SKM-1 (cell line): ENCODE measurements at regions not wholly inside any gene's neighbourhood (a gene's known extent, or its start where the extent isn't known, plus 50 kb on each side); places are given as distances from the start of the nearest gene placed in this dataset.
A peak's percentile ranks its signal among the peaks of the same experiment; 100 is the strongest.

Experiments used
- DNase-seq: peaks from one replicate; lab custom pipeline; 2025; ENCODE audit not compliant: unreplicated experiment; lab: John Stamatoyannopoulos, UW

DNA sequence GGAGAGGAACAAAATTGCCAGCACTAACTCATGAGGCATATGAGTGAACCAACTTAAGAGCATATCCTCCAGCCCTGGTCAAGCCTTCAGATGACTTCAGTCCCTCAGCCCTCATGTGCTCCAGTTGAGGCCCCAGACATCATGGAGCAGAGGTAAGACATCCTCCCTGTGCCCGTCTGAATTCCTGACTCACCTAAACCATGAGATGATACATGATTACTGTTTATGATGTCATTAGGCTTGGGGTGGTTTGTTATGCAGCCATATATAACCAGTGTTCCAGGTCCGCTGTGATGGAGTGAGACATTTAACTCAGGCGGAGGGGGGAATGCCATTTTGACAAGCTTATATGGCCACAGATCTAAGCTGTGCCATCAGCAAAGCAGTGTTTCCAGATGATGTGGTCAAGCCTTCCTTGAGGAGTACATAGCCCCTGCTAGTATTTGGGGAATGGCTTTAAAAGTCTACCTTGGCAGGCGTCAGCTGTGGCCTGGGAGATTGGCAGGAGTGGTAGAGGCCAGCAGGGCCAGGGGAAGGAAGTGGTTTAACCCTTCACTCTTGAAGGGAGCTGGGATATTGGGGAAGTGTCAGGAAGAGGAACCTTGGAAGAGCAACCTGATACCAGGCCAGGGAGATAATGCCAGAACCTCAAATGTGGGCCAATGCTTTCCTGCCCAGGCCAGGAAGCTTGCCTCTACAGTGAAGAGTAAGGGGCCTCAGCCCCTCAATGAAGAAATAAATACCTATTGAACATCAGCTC lies 343.0 kb upstream of the PODXL start:
- no peak for DNase-seq

DNA sequence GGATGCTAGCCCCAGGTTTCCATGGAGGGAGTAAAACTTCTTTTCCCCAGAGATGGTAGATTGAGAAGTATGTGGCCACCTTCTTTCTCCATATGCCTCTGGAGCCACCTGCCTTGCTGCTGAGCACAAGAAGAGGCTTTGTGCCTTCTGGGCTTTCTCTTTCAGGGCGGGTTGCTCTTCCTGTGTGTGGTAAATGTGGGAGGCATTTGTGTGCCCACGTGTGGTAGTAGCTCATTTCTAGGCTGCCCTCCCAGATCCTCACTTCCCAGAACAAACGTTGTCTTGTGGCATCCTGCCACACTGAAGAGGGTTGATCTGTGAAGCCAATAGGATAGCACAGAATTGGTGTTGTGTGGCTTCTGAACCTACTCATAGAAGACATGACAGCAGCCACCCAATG lies 342.0 kb upstream of the PODXL start:
- no peak for DNase-seq

DNA sequence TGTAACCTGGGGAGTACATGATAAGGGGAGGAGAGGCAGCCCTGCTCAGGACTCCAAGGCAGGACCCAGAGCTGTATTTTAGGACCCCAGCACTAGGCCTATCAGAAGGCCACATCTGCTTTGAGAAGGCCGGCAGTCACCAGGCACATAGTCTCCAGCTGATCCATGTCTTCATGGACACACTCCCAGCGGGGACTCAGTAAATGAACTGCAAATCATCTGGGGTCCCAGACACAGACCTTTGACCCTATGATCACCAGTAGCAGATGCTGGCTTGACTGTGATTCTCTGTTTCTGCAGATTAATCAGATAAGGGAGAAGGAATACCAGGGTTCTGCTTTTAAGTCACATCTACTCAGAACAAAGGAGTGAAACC lies 341.4 kb upstream of the PODXL start:
- DNase-seq, result no peak

DNA sequence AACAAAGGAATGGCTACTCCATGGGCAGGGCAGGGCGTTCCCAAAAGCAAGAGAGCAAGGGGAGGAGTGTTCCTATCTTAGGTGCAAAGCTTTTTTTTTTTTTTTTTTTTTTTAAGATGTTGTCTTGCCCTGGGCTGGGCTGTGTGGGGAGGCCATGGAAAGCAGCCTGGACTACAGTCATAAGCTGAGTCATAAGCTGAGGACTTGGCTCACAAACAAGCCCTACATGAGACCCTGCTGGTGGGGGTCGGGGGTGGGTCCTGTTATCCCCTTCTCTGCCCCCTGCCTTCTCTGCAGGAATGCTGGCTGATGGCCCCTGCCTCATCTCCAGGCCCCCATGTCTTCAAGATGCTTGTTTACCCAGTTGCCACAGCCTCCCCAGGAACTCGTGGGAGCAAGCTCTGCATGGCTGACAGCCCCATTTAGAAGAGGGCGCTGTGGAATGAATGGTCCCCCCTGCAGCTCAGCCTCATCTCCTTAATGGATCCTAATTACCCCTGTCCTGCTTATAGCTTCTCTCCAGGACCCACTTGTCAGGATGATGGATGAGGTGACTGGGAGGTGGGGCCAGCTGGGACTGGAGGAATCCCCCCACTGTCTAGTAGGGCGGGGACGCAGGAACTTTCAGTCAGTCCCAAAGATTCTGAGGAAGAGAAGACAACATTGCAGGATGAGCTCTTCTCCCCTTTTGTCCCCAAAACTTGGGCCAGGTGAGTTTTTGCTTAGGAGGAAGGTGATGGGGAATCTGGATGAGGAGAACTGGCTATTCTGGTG lies 340.8 kb upstream of the PODXL start:
- no peak for DNase-seq

DNA sequence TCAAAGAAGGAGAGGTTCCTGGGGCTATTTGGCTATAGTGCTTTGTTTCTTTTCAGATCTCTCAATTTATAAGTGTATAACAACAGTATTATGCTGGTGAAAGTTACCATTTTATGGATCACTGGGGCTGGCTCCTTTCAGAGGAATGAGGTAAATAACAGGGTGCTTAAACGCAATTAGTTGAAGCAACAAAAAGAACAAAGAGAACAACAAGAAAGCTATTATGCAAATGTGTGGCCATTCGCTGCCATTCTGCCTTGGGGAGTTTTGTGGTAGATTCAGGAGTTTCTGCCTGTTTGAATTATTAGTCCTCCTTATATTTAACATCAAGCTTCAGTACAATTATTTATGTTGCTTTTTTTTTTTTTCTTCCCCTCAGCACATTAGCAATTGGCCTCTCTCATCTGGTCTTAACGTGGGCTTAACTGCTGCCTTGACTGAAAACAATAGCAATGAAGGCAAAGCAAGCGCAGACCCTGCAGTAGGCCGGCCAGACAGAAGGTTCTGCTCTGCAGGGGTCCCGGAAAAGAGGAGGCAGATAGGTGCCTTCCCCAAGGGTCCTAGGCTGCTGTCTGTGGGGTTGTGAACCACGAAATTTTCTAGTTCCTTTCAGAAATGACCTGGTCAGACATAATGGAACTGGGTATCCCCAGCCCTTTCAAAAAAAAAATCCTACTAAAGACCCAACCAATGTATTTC lies 339.9 kb upstream of the PODXL start:
- no peak for DNase-seq

DNA sequence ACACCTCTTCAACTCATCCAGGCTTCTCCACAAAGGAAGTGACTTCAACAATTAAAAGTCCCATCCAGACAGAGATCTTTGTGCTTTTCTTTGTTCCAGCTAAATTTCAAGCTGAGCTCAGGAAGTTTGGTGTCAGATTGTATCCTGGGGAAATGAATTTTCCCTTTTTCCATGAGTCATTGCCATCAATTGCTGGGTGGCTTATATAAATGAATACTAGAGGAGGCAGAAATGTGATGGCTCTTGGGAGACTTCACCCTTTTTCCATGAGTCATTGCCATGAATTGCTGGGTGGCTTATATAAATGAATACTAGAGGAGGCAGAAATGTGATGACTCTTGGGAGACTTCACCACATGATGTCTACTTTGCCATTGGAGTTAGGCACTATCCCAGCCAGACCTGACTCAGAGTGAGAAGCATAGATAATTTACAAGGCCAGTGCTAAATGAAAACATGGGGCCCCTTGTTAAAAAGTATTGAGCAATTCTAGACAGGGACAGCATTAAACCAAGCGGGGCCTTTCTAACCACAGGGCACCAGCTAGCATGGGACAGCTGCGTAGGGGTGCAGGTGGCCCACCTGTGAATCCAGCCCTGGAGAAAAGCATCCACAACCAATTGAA lies 339.2 kb upstream of the PODXL start:
- no peak for DNase-seq

DNA sequence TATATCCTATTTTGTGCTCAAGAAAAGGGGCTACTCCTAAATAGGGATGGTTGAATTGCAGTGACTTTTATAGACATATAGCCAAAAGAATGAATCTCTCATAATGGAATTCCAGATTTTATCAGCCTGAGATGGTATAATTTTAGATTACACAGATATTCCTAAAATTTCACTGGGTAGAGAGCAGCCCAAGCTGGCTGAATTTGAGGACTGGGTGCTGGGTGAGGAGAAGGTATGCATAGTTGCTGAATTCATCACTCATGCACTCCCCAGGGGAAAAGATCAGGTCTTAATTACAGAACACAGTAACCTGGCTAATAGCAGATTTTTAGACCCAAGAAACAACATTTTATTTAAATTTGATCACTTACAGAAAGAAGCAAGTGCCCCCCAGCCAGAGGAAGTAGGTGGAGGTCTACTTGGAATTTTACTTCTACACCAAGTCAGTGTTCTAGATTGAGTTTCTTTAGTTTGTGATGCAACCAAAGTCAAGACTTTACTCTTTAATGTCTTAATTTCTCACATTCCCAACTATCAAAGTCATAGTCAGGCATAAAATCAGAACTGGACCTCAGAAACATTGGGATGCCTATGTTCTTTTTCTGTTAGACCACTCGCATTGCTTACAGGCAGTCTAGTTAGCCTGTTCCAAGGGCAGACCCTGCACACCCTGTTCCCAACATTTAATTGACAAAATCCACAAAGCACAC lies 337.4 kb upstream of the PODXL start:
- no peak for DNase-seq

DNA sequence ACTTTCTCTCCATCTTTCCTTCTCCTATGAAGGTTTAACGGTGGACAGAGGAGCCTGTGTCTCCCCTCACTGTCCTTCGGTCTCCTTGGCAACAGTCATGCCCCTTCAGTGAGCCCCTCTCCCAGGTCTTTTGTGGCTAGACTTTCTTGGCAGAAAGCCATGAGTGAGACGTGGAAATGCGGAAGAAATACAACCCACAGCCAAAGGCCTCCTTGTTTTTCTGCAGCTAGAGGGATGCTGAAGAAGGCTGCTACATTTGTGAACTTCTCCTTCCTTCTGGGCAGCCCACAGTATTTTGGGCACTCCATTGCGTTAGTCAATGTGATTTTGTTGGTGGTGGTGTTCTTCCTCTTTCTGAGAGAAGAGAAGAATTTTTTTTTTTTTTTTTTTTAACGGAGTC lies 333.7 kb upstream of the PODXL start:
- peak; percentile 53 for DNase-seq

DNA sequence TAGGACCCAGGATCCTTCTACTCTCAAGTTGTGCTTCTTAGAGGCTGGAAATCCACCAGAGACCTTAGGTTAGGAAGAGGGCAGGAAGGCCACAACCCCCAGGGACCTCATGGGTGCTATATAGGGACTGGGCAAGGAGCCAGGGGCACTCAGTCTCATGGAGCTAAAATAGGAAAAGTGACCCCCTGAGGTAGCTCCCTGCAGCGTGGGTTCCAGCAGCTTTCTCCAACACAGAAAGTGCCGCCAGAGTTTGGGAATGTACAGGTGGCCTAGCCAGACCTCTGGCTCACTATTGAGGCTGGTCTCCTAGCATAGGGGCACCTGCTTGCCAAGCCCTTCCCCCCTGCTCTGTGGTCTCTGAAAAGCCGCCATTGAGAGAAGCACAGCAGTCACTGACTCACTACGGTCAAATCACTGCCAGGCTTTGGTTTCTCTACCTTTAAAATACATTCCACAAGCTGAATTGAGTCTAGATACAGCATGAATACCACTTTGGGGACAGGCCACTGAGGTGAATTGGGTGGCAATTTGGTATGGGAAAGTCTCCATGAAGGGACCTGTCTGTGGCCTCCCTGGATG lies 333.2 kb upstream of the PODXL start:
- no peak for DNase-seq

DNA sequence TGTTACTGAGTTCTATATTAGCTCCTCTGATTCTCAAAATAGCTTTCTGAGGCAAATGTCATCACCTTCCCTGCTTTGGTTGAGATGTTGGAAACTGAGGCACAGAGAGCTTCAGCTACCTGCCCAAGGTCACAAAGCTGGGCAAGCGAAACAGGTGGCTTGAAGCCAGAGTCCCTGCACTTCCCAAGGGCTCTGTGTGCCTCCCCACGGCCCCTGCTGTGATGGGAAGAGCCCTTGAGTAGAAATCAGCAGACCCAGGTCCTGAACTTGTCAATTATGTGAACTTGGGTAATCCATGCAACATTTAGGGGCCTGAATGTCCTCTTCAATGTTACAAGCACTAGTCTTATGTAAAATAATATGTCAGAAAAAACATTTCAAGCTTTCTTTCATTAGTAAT lies 327.3 kb upstream of the PODXL start:
- DNase-seq, result no peak

DNA sequence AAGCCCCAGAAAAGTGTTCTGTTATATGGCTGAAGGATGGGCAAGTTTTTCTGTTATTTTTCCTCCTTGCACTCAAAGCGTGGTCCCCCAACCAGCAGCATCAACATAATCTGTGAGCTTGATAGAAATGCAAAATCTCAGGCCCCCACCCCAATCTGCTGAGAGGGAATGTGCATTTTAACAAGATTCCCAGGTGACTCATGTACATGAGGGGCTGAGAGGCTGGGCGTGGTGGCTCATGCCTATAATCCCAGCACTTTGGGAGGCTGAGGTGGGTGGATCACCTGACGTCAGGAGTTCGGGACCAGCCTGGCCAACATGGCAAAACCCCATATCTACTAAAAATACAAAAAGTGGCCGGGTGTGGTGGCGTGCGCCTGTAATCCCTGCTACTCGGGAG lies 326.8 kb upstream of the PODXL start:
- no peak for DNase-seq

DNA sequence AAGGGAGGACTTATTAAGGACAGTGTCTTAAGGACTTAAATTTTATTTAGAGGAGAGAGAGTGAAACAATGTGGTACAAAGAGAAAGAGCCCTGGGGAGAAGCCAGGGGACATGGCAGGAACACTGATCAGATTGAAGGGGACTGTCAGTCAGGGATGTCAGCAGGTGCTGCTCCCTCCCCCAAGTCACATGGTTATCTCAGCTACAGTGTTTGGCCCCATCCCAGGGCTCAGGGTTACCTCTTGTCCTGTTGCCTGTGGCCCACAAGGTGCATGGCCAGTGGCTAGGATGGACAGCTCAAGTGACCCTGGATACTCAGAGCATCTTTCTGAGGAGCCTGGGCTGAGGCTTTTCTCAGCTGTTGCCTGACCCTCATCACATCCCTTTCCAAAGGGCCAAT lies 325.9 kb upstream of the PODXL start:
- DNase-seq, result no peak

DNA sequence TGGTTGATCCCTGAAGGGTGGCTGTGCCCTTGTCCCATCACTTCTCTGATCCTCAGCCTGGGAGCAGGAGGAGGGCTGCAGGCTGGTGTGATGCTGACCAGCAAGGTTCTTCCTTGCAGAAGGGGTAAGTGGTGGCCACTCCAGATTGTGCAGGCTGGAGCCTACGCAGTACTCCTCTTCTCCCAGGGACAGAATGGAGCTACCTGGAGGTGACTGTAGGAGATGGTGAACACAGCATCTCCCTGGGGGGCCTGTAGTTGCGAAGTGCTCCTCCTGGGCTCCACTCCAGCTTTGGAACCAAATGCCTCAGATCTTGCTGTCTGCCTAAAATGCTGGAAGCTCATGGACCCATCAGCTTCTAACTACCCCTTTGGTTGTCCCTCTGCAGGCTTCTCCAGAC lies 323.6 kb upstream of the PODXL start:
- DNase-seq, result no peak

DNA sequence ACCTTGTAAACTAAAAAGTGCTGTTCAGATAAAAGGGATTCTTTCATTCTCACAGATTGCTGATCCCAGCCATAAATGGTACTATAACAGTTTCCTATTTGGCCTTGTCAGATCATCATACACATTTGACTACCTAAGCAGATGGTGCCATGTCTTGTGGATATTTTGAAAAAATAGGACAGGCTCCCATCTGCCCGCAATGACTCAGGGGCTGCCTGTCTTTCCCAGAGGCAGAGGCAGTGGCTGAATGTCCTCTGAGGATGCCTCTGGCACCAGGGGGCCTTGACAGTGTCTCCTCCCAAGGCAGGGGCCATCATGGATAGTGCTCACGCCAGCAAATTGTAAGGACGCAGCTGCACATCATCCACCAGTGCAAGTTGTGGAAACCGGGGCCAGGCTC lies 323.0 kb upstream of the PODXL start:
- no peak for DNase-seq

DNA sequence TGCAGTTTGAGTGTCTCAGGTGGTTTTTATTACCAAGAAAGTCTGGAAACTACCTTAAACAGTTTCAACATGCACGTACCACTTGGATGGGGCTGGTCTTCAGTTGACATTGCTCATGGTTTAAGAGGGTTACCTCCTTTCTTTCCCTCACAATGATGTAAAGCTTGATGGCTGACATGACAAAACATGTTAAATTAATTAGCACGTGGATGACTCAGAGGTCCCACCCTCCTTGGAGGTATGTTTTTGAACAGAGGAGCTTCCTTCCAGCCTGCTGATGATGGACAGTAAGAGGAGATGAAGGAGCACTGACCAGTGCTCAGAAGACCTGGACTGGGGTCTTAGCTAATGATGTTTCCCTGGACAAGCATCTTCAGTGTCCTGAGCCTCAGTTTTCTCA lies 322.3 kb upstream of the PODXL start:
- no peak for DNase-seq

DNA sequence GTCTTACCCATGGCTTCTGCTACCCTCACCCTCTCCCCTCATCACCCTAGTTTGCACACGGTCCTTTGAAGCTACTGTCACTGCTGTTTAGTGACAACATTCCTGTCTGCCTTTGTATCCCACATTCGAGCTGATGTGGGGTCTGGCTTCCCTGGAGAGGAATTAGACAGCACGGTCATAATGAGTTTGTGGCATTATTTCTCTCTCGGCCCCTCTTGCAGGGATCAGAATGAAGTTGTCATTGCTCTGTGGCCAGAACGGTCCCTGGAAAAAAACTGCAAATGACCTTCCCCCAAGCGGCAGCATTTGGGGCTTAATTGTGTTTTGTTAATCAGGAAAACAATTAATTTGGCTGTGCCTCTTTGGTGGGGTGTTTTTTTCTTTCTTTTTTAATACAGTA lies 317.2 kb upstream of the PODXL start:
- DNase-seq, result no peak

DNA sequence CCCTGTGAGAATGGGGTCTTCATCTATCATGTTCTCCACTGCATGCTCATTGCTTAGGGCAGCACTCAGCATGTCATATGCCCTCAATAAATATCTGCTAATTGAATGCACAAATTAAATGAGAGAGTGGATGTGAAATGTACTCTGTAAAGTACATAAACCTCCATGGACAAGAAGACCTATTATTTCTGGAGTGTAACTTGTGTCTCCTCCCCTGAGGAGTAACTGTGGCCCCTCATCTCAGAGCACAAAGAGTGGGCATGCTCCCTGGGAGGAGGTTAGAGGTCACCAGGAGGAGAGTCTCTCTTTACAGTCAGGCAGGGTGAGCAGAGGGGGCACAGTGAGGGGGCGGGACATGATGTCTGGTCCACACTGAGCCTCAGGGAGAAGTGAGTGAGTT lies 313.6 kb upstream of the PODXL start:
- no peak for DNase-seq

DNA sequence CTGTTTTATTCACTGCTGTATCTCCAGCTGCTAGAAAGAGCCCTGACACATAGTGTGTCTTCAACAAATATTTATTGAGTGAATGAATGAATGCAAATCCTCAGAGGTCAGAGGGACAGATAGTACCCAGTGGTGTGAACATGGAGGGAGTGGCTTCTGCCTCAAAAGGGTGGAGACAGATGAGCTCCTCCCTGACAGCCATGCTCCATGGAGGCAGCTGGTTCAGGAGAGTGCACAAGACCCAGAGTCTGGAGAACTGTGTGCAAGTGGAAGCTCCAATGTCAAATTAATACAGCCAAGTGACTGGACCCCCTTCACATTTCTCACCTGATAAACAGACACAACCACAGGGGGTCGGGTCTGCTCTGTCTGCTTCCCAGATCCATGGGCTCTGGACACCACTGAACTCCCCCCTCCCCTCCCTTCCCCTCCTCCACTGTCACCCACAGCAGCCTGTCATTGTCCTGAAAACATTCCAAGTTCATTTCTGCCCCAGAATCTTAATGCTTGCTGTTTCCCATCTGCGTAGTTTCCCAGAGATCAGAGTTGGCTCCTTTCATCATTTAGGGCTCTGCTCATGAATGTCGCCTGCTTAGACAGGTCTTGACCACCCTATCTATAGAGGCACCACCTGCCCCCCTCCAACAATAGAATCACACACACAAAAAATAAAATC lies 312.9 kb upstream of the PODXL start:
- DNase-seq, result no peak

DNA sequence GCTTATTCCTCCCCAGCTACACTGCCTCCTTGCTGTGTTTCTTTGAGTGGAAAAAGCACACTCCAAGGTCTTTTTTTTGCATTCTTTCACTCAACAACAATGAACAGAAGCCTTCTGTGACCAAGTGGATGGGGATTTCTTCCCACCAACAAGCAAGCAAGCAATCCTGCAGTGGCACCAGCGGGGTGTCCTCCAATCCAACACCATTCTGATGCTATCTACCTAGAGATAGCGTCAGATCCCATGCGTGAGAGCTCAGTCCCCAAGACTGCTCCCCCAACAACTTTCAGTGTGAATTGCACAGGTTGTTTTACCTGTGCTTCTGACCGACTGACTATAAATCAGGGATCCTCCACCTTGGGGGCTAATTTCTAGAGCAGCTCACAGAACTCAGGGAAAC lies 311.0 kb upstream of the PODXL start:
- DNase-seq, result no peak

DNA sequence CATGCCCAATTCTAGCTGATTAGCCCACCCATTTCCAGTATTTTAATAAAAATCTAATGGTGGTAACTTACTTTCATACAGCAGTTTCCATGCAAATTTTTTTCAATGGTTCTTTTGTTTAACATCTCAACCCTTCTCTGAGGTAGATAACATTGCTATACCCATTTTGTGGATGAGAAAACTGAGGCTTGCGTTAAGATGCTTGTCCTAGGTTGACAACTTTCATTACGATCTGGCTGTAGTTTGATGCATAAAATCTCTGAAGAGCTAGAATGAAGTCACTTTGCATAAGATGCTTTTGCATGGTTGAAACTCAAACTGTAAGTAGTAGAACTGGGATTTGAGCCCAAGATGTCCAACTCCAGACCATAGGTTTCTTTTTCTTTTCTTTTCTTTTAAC lies 309.5 kb upstream of the PODXL start:
- DNase-seq, result no peak
